ENCODE measurements at regions not wholly inside any gene's neighbourhood (a gene's known extent, or its start where the extent isn't known, plus 50 kb on each side); places are given as distances from the start of the nearest gene placed in this dataset.

DNA sequence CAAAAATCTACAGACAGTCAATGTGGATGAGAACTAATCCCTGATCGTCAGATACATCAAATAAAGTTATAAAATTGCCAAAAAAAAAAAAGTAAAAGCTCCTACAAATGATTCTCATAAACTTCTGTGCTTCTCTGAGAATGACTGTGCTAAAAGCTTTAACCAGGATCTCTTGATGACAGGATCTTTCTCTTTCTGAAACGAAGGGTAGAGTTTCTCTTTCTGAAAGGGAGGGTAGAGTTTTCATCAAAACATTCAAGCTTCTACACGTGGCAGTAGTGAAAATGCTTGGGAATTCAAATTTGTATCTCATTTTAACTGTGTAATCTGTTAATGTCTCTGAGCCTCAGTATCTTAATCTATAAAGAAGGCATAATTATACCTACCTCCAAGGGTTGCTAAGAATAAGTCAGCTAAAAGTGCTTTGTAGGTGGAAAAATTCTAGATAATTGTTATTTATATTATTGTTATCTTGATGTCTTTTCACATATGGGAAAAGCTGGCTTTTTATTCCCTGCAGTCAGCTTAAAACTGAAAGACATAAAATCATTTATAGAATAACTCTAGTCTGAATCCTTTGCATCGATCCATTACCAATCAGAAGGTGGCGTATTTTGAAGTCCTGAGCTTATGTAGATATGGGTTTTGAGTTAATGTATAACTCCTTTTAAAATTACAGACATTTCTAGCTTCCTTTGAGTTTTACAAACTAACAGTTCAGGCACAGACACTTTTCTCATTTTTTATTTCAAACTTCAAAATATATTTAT lies 157.4 kb downstream of the DACT1 start:
- Histone ChIP-seq H3K9me3 (replicated peaks in 1 of 2; ENCODE audit: control insufficient read depth in 2 of 2, insufficient read depth in 1 of 2, low read depth in 1 of 2, low read length in 2 of 2) (no peaks in the 10 kb centered on the region), H2BK5ac (ENCODE audit: low read length) (no peak overlapping the region), H3K4me2 (ENCODE audit: insufficient read depth, low read length, poor library complexity, severe bottlenecking) (no peak overlapping the region), H3K4ac (ENCODE audit: low read length) (no peak overlapping the region), H2BK15ac (ENCODE audit: low read length) (no peak overlapping the region), H2BK12ac (ENCODE audit: low read length) (no peak overlapping the region), H3K18ac (ENCODE audit: low read length) (no peak overlapping the region), H4K8ac (ENCODE audit: low read depth, low read length) (no peak overlapping the region), H3K4me3 (ENCODE audit: low read length in 2 of 2) (no peak overlapping the region), H2BK120ac (ENCODE audit: low read depth, low read length) (no peak overlapping the region), H4K91ac (ENCODE audit: low read depth, low read length, poor library complexity) (no peak overlapping the region), H3K23ac (ENCODE audit: low read depth, low read length, poor library complexity) (no peak overlapping the region), H2AFZ (ENCODE audit: low read length) (no peak overlapping the region), H3K14ac (ENCODE audit: low read length) (no peak overlapping the region), H3K4me1 (ENCODE audit: control insufficient read depth in 2 of 2, insufficient read depth in 1 of 2, low read depth in 1 of 2, low read length in 2 of 2) (peaks cover 2 to 5% of the 10 kb centered on the region in 2 donors), H3K27me3 (ENCODE audit: control insufficient read depth in 3 of 3, insufficient read depth in 3 of 3, low read depth in 1 of 3, low read length in 3 of 3) (no peaks in the 10 kb centered on the region), H3K36me3 (replicated peaks in 1 of 2; ENCODE audit: control insufficient read depth in 2 of 2, insufficient read depth in 2 of 2, low read length in 2 of 2) (no peaks in the 10 kb centered on the region), H3K79me1 (ENCODE audit: low read depth, low read length) (no peaks in the 10 kb centered on the region), H3K9ac (ENCODE audit: low read depth, low read length, poor library complexity) (no peak overlapping the region), H3K27ac (replicated peaks; ENCODE audit: low read length) (no peak overlapping the region), H2AK5ac (ENCODE audit: low read depth, low read length) (no peak overlapping the region)
- no CpG with 5 or more reads among the region's 5 CpGs for WGBS, 2 donors (ENCODE audit: extremely low coverage in 2 of 2, insufficient read length in 2 of 2, insufficient replicate concordance in 1 of 2)
- no peak for DNase-seq (ENCODE audit: low spot score)

DNA sequence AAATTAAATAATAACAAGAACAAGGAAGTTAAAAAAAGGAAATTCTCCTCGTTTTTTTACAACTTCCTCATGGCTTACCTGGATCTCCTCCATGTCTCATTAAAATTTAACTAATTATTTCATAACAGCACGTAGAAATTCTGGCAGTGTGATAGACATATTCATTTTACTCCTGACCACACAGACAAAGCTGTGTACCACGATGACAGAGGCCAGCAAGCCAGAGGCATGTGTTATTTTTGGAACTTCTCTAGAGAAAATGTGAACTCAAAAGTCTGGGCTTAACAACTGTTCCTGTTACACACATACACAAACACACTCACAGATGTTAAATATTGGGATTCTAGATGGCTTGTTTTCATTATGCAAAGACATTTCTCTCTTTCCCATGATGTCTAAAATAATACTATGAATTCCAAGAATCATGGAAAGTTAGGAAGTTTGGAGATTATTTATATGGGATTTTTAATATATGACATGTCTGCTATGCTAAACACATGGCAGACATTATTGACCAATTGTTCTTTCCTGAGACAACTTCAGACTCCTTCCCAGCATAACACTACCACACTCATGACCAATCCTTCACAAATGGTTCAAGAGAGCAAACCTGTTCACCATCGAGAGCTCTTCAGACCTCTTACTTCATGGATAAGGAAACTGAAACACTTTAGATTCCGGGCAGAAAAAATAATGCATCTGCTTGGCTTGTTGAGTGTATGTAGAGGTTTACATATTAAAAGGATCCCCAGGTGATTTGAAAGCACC lies 158.7 kb downstream of the DACT1 start:
- no peaks in the 10 kb centered on the region for H3K79me1 ChIP-seq (ENCODE audit: low read depth, low read length)
- no peak overlapping the region for H2BK15ac ChIP-seq (ENCODE audit: low read length)
- H3K27ac ChIP-seq (replicated peaks; ENCODE audit: low read length): no peak overlapping the region
- H3K27me3 ChIP-seq (ENCODE audit: control insufficient read depth in 3 of 3, insufficient read depth in 3 of 3, low read depth in 1 of 3, low read length in 3 of 3): no peaks in the 10 kb centered on the region
- H3K18ac ChIP-seq (ENCODE audit: low read length): no peak overlapping the region
- H2AK5ac ChIP-seq (ENCODE audit: low read depth, low read length): no peak overlapping the region
- no peak overlapping the region for H3K4me3 ChIP-seq (ENCODE audit: low read length in 2 of 2)
- H2BK5ac ChIP-seq (ENCODE audit: low read length): no peak overlapping the region
- WGBS, 2 donors (ENCODE audit: extremely low coverage in 2 of 2, insufficient read length in 2 of 2, insufficient replicate concordance in 1 of 2): no CpG with 5 or more reads among the region's 5 CpGs
- H2AFZ ChIP-seq (ENCODE audit: low read length): no peak overlapping the region
- no peaks in the 10 kb centered on the region for H3K9me3 ChIP-seq (replicated peaks in 1 of 2; ENCODE audit: control insufficient read depth in 2 of 2, insufficient read depth in 1 of 2, low read depth in 1 of 2, low read length in 2 of 2)
- H2BK12ac ChIP-seq (ENCODE audit: low read length): no peak overlapping the region
- H3K23ac ChIP-seq (ENCODE audit: low read depth, low read length, poor library complexity): no peak overlapping the region
- peaks cover 0 to 5% of the 10 kb centered on the region in 2 donors for H3K4me1 ChIP-seq (ENCODE audit: control insufficient read depth in 2 of 2, insufficient read depth in 1 of 2, low read depth in 1 of 2, low read length in 2 of 2)
- H2BK120ac ChIP-seq (ENCODE audit: low read depth, low read length): no peak overlapping the region
- no peak overlapping the region for H4K8ac ChIP-seq (ENCODE audit: low read depth, low read length)
- H3K4me2 ChIP-seq (ENCODE audit: insufficient read depth, low read length, poor library complexity, severe bottlenecking): no peak overlapping the region
- no peaks in the 10 kb centered on the region for H3K36me3 ChIP-seq (replicated peaks in 1 of 2; ENCODE audit: control insufficient read depth in 2 of 2, insufficient read depth in 2 of 2, low read length in 2 of 2)
- DNase-seq (ENCODE audit: low spot score): no peak
- no peak overlapping the region for H3K4ac ChIP-seq (ENCODE audit: low read length)
- no peak overlapping the region for H3K9ac ChIP-seq (ENCODE audit: low read depth, low read length, poor library complexity)
- no peak overlapping the region for H4K91ac ChIP-seq (ENCODE audit: low read depth, low read length, poor library complexity)
- no peak overlapping the region for H3K14ac ChIP-seq (ENCODE audit: low read length)

DNA sequence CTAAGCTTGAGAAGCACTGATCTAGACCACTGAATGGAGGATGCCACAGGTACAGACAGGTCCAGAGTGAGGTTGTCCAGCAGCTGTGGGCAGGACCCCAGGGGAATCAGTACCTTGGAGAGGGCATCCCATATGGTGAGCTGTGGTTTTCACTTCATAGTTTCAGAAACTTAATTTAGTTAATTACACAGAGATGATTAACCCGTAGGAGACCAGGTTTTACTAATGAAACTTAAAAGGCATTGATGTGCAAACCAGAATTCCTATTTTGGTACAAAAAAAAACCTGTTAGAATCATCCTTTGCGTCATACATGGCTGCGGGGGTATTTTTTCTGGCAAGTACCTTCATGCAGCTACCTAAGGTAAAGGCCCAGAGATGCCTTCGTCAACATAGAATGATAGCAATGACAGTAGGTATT lies 159.3 kb downstream of the DACT1 start:
- Histone ChIP-seq H2BK5ac (ENCODE audit: low read length) (no peak overlapping the region), H3K9ac (ENCODE audit: low read depth, low read length, poor library complexity) (no peak overlapping the region), H2AK5ac (ENCODE audit: low read depth, low read length) (no peak overlapping the region), H3K36me3 (replicated peaks in 1 of 2; ENCODE audit: control insufficient read depth in 2 of 2, insufficient read depth in 2 of 2, low read length in 2 of 2) (no peaks in the 10 kb centered on the region), H4K8ac (ENCODE audit: low read depth, low read length) (no peak overlapping the region), H3K27ac (replicated peaks; ENCODE audit: low read length) (no peak overlapping the region), H4K91ac (ENCODE audit: low read depth, low read length, poor library complexity) (no peak overlapping the region), H2BK15ac (ENCODE audit: low read length) (no peak overlapping the region), H3K4me2 (ENCODE audit: insufficient read depth, low read length, poor library complexity, severe bottlenecking) (no peak overlapping the region), H3K4me3 (ENCODE audit: low read length in 2 of 2) (no peak overlapping the region), H3K9me3 (replicated peaks in 1 of 2; ENCODE audit: control insufficient read depth in 2 of 2, insufficient read depth in 1 of 2, low read depth in 1 of 2, low read length in 2 of 2) (no peaks in the 10 kb centered on the region), H3K4me1 (ENCODE audit: control insufficient read depth in 2 of 2, insufficient read depth in 1 of 2, low read depth in 1 of 2, low read length in 2 of 2) (no peaks in the 10 kb centered on the region), H3K23ac (ENCODE audit: low read depth, low read length, poor library complexity) (no peak overlapping the region), H3K4ac (ENCODE audit: low read length) (no peak overlapping the region), H3K79me1 (ENCODE audit: low read depth, low read length) (no peaks in the 10 kb centered on the region), H2BK12ac (ENCODE audit: low read length) (no peak overlapping the region), H3K27me3 (ENCODE audit: control insufficient read depth in 3 of 3, insufficient read depth in 3 of 3, low read depth in 1 of 3, low read length in 3 of 3) (no peaks in the 10 kb centered on the region), H2BK120ac (ENCODE audit: low read depth, low read length) (no peak overlapping the region), H3K14ac (ENCODE audit: low read length) (no peak overlapping the region), H2AFZ (ENCODE audit: low read length) (no peak overlapping the region), H3K18ac (ENCODE audit: low read length) (no peak overlapping the region)
- no peak for DNase-seq (ENCODE audit: low spot score)
- no CpG with 5 or more reads among the region's 4 CpGs for WGBS, 2 donors (ENCODE audit: extremely low coverage in 2 of 2, insufficient read length in 2 of 2, insufficient replicate concordance in 1 of 2)

DNA sequence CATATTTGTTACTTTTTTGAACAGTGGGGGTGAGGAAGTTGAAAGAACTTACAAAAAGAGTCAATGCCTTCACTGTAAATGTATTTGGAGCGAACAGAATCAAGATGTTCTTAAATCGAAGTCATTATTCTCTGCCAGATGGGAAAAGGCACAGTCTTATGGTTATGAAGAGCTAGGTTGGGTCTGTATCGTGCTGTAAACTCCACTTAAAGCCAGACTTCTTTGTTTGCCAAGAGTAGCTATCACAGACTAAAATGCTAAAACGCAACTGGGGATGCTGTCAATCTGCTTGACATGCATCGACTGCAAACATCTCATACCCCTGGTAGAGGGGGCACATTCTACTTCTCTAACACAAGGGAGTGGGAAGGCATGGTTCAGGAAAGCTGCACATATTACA lies 160.4 kb downstream of the DACT1 start:
- no peak overlapping the region for H3K27ac ChIP-seq (replicated peaks; ENCODE audit: low read length)
- no peak overlapping the region for H3K14ac ChIP-seq (ENCODE audit: low read length)
- H3K9ac ChIP-seq (ENCODE audit: low read depth, low read length, poor library complexity): no peak overlapping the region
- H4K91ac ChIP-seq (ENCODE audit: low read depth, low read length, poor library complexity): no peak overlapping the region
- H2AFZ ChIP-seq (ENCODE audit: low read length): no peak overlapping the region
- no peaks in the 10 kb centered on the region for H3K27me3 ChIP-seq (ENCODE audit: control insufficient read depth in 3 of 3, insufficient read depth in 3 of 3, low read depth in 1 of 3, low read length in 3 of 3)
- H3K4me3 ChIP-seq (ENCODE audit: low read length in 2 of 2): no peak overlapping the region
- no peaks in the 10 kb centered on the region for H3K4me1 ChIP-seq (ENCODE audit: control insufficient read depth in 2 of 2, insufficient read depth in 1 of 2, low read depth in 1 of 2, low read length in 2 of 2)
- H3K79me1 ChIP-seq (ENCODE audit: low read depth, low read length): no peaks in the 10 kb centered on the region
- no CpG with 5 or more reads among the region's 5 CpGs for WGBS, 2 donors (ENCODE audit: extremely low coverage in 2 of 2, insufficient read length in 2 of 2, insufficient replicate concordance in 1 of 2)
- H2BK120ac ChIP-seq (ENCODE audit: low read depth, low read length): no peak overlapping the region
- H3K23ac ChIP-seq (ENCODE audit: low read depth, low read length, poor library complexity): no peak overlapping the region
- H2AK5ac ChIP-seq (ENCODE audit: low read depth, low read length): no peak overlapping the region
- H2BK12ac ChIP-seq (ENCODE audit: low read length): no peak overlapping the region
- H4K8ac ChIP-seq (ENCODE audit: low read depth, low read length): no peak overlapping the region
- H3K4ac ChIP-seq (ENCODE audit: low read length): no peak overlapping the region
- H3K4me2 ChIP-seq (ENCODE audit: insufficient read depth, low read length, poor library complexity, severe bottlenecking): no peak overlapping the region
- H2BK5ac ChIP-seq (ENCODE audit: low read length): no peak overlapping the region
- H3K9me3 ChIP-seq (replicated peaks in 1 of 2; ENCODE audit: control insufficient read depth in 2 of 2, insufficient read depth in 1 of 2, low read depth in 1 of 2, low read length in 2 of 2): no peaks in the 10 kb centered on the region
- H3K36me3 ChIP-seq (replicated peaks in 1 of 2; ENCODE audit: control insufficient read depth in 2 of 2, insufficient read depth in 2 of 2, low read length in 2 of 2): no peaks in the 10 kb centered on the region
- no peak overlapping the region for H2BK15ac ChIP-seq (ENCODE audit: low read length)
- DNase-seq (ENCODE audit: low spot score): no peak
- H3K18ac ChIP-seq (ENCODE audit: low read length): no peak overlapping the region

All from neuronal stem cell (in vitro differentiated cells).